ENCODE measurements at regions not wholly inside any gene's neighbourhood (a gene's known extent, or its start where the extent isn't known, plus 50 kb on each side); places are given as distances from the start of the nearest gene placed in this dataset.

- TF ChIP-seq CTCF (conservative IDR thresholded peaks at IDR 0.05) (no peak), EZH2 (IDR thresholded peaks at IDR 0.05; ENCODE audit: low read depth) (no peak)
Measured at GRCh38 chr16:51888016-51888415, 658.9 kb downstream of the TOX3 start.
